Bronchial epithelial cell (primary cell): ENCODE measurements at regions not wholly inside any gene's neighbourhood (a gene's known extent, or its start where the extent isn't known, plus 50 kb on each side); places are given as distances from the start of the nearest gene placed in this dataset.

Experiments
- DNase-seq: peaks from one replicate; pipeline ENCODE4 v3.0.0-alpha.2; 2010; ENCODE audit warnings: low read depth
- FAIRE-seq: peaks from 2 replicates; lab custom pipeline; 2011; peaks lifted over from hg19 to GRCh38; lab: Jason Lieb, UNC
- H3K27me3 ChIP-seq: 2 replicates; pipeline ENCODE4 v1.5.1; 2011; ENCODE audit warnings: low read length; ENCODE audit not compliant: control insufficient read depth, insufficient read depth
- H3K36me3 ChIP-seq: 2 replicates; pipeline ENCODE4 v1.5.1; 2011; ENCODE audit warnings: low read length; ENCODE audit not compliant: control insufficient read depth, insufficient read depth
- H3K4me3 ChIP-seq: 2 replicates; pipeline ENCODE4 v1.5.1; 2011; ENCODE audit warnings: mild to moderate bottlenecking, low read depth, low read length, control low read depth
- CTCF ChIP-seq: IDR thresholded peaks from 2 replicates; pipeline ENCODE4 v1.5.1; 2011; ENCODE audit warnings: mild to moderate bottlenecking, moderate library complexity, low read length, control low read depth, inconsistent platforms; ENCODE audit not compliant: insufficient read depth, severe bottlenecking

- no peaks in the 10 kb centered on the region for H3K27me3 ChIP-seq
- no peak overlapping the region for H3K4me3 ChIP-seq
- no peak for DNase-seq
- FAIRE-seq = no peak
- no peaks in the 10 kb centered on the region for H3K36me3 ChIP-seq
- TF ChIP-seq CTCF = no peak
Observed at GRCh38 chr11:33944345-33944692, 52.4 kb upstream of the LMO2 start.

- TF ChIP-seq CTCF = no peak
- H3K4me3 ChIP-seq = no peak overlapping the region
- peak; percentile 35 for DNase-seq
- H3K36me3 ChIP-seq = no peaks in the 10 kb centered on the region
- H3K27me3 ChIP-seq = no peaks in the 10 kb centered on the region
- FAIRE-seq = no peak
Observed at GRCh38 chr11:33942954-33943353, 51.1 kb upstream of the LMO2 start.

GRCh38 chr11:33941637-33942160, 49.8 kb upstream of the LMO2 start:
- FAIRE-seq (no peak), DNase-seq (no peak)
- Histone ChIP-seq H3K27me3 (no peaks in the 10 kb centered on the region), H3K4me3 (no peak overlapping the region), H3K36me3 (no peaks in the 10 kb centered on the region)
- no peak for TF ChIP-seq CTCF
